ENCODE measurements at regions not wholly inside any gene's neighbourhood (a gene's known extent, or its start where the extent isn't known, plus 50 kb on each side); places are given as distances from the start of the nearest gene placed in this dataset.

DNA sequence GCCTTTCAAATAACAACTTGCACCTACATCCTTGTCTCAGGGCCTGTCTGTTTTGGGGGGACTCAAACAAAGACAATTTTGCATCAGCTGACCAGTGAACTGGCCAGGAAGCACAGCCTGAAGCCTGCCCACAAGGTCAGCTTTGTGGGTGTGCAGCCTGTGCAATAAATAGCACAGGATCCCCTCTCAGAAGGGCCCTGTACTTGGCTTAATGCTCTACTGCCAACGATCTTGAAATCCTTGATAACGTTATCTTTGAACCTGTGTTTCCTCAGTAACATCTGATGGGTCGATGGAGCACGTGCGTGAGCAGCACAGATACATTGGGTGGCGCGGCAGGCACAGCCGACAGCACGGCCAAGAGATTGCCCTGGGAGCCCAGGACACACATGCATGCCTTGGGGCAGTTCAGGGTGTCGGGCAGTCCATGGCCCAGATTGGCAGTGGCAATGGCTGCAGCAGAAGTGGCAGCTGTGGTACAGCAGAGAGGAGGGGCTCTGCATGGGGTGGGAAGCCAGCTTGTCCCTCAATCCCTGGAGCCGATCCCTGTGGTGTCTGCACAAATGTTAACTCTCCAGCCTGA lies 58.8 kb upstream of the ATP6AP2 start:
- Histone ChIP-seq H2AFZ (ENCODE audit: low read length) (no peak overlapping the region), H3K4me1 (ENCODE audit: insufficient read depth, low read length) (no peaks in the 10 kb centered on the region; the same call in 1 of the 2 replicates), H3K4me3 (replicated peaks in 1 of 3; ENCODE audit: insufficient read depth in 1 of 3, low read depth in 2 of 3, low read length in 3 of 3) (no peak overlapping the region), H3K27me3 (ENCODE audit: control insufficient read depth in 1 of 2, insufficient read depth in 2 of 2, low read length in 2 of 2) (no peaks in the 10 kb centered on the region), H4K20me1 (ENCODE audit: insufficient read depth, low read length) (no peaks in the 10 kb centered on the region), H3K79me2 (ENCODE audit: insufficient read depth, low read length) (no peaks in the 10 kb centered on the region), H3K9me3 (ENCODE audit: low read length) (no peaks in the 10 kb centered on the region), H3K4me2 (ENCODE audit: low read depth, low read length) (no peak overlapping the region), H3K36me3 (replicated peaks in 1 of 2; ENCODE audit: control insufficient read depth in 1 of 2, insufficient read depth in 2 of 2, low read length in 2 of 2) (no peaks in the 10 kb centered on the region), H3K27ac (ENCODE audit: extremely low read length, insufficient read depth, low read length) (no peak overlapping the region), H3K9ac (ENCODE audit: insufficient read depth, low read depth, low read length) (no peak overlapping the region)
- intact Hi-C loops (cut with micrococcal nuclease; ENCODE audit: unreplicated experiment) (no loop called here), in situ Hi-C loops (cut with HindIII; ENCODE audit: extremely low pct_ligation_motif_present, low pct_unique_long_range_greater_than_20kb) (no loop called here)
- FAIRE-seq (no peak), DNase-seq (ENCODE audit: low spot score) (no peak), ATAC-seq (no peak)
- TF ChIP-seq ZNF329 (CRISPR knock-in tag; IDR thresholded peaks at IDR 0.05; ENCODE audit: low read depth) (no peak), KLF11 (CRISPR knock-in tag; IDR thresholded peaks at IDR 0.05) (no peak), ZNF777 (CRISPR knock-in tag; IDR thresholded peaks at IDR 0.05) (no peak), ZNF432 (CRISPR knock-in tag; IDR thresholded peaks at IDR 0.05; ENCODE audit: borderline replicate concordance) (no peak), ZNF350 (CRISPR knock-in tag; IDR thresholded peaks at IDR 0.05; ENCODE audit: borderline replicate concordance, low read depth) (no peak), ZNF543 (CRISPR knock-in tag; IDR thresholded peaks at IDR 0.05) (no peak), PHF20 (CRISPR knock-in tag; IDR thresholded peaks at IDR 0.05) (no peak), EEA1 (CRISPR knock-in tag; IDR thresholded peaks at IDR 0.05; ENCODE audit: borderline replicate concordance) (no peak), ZNF749 (CRISPR knock-in tag; IDR thresholded peaks at IDR 0.05; ENCODE audit: borderline replicate concordance) (no peak), IKZF4 (CRISPR knock-in tag; IDR thresholded peaks at IDR 0.05; ENCODE audit: borderline replicate concordance, low read depth, not compliant biosample characterization) (no peak), ZMAT3 (CRISPR knock-in tag; conservative IDR thresholded peaks at IDR 0.05) (no peak), NCOA5 (CRISPR knock-in tag; IDR thresholded peaks at IDR 0.05) (no peak), ADNP (CRISPR knock-in tag; IDR thresholded peaks at IDR 0.05) (no peak), RBAK (CRISPR knock-in tag; IDR thresholded peaks at IDR 0.05) (no peak), KMT2B (CRISPR knock-in tag; IDR thresholded peaks at IDR 0.05) (no peak), BCL6 (CRISPR knock-in tag; IDR thresholded peaks at IDR 0.05) (no peak), ZNF121 (CRISPR knock-in tag; IDR thresholded peaks at IDR 0.05) (no peak)
- TF ChIP-seq, protein P1, sequence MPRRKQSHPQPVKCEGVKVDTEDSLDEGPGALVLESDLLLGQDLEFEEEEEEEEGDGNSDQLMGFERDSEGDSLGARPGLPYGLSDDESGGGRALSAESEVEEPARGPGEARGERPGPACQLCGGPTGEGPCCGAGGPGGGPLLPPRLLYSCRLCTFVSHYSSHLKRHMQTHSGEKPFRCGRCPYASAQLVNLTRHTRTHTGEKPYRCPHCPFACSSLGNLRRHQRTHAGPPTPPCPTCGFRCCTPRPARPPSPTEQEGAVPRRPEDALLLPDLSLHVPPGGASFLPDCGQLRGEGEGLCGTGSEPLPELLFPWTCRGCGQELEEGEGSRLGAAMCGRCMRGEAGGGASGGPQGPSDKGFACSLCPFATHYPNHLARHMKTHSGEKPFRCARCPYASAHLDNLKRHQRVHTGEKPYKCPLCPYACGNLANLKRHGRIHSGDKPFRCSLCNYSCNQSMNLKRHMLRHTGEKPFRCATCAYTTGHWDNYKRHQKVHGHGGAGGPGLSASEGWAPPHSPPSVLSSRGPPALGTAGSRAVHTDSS (CRISPR knock-in tag; conservative IDR thresholded peaks at IDR 0.05), result no peak
- TF ChIP-seq, protein P2, sequence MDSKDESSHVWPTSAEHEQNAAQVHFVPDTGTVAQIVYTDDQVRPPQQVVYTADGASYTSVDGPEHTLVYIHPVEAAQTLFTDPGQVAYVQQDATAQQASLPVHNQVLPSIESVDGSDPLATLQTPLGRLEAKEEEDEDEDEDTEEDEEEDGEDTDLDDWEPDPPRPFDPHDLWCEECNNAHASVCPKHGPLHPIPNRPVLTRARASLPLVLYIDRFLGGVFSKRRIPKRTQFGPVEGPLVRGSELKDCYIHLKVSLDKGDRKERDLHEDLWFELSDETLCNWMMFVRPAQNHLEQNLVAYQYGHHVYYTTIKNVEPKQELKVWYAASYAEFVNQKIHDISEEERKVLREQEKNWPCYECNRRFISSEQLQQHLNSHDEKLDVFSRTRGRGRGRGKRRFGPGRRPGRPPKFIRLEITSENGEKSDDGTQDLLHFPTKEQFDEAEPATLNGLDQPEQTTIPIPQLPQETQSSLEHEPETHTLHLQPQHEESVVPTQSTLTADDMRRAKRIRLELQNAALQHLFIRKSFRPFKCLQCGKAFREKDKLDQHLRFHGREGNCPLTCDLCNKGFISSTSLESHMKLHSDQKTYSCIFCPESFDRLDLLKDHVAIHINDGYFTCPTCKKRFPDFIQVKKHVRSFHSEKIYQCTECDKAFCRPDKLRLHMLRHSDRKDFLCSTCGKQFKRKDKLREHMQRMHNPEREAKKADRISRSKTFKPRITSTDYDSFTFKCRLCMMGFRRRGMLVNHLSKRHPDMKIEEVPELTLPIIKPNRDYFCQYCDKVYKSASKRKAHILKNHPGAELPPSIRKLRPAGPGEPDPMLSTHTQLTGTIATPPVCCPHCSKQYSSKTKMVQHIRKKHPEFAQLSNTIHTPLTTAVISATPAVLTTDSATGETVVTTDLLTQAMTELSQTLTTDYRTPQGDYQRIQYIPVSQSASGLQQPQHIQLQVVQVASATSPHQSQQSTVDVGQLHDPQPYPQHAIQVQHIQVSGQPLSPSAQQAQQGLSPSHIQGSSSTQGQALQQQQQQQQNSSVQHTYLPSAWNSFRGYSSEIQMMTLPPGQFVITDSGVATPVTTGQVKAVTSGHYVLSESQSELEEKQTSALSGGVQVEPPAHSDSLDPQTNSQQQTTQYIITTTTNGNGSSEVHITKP (CRISPR knock-in tag; IDR thresholded peaks at IDR 0.05; ENCODE audit: low read depth), result no peak
- CTCF ChIA-PET (ENCODE audit: low intra/inter-chr PET ratio, low total read pairs), result no interaction called here
- WGBS (ENCODE audit: low lambda C conversion rate), result 23% methylated on average over 5 of the region's 11 CpGs
- BruUV-seq (replicated peaks), result no TSS peak
- POLR2A ChIA-PET, result no interaction called here

All from HepG2 (cell line).